Neural progenitor cell (in vitro differentiated cells): ENCODE measurements at regions not wholly inside any gene's neighbourhood (a gene's known extent, or its start where the extent isn't known, plus 50 kb on each side); places are given as distances from the start of the nearest gene placed in this dataset.

Experiments
- CTCF ChIP-seq: fragments of 200-600 bp; sonication (generic); IDR thresholded peaks from 2 replicates; pipeline ENCODE4 v1.5.1; 2017; ENCODE audit warnings: antibody characterized with exemption, mild to moderate bottlenecking
- EZH2 ChIP-seq: fragments of 200-600 bp; sonication (generic); IDR thresholded peaks from 2 replicates; pipeline ENCODE4 v1.6.1; 2017; ENCODE audit warnings: antibody characterized with exemption, mild to moderate bottlenecking, moderate library complexity

GRCh38 chr4:134298313-134298712, 96.7 kb upstream of the PABPC4L start:
- TF ChIP-seq CTCF, result no peak
- no peak for TF ChIP-seq EZH2
